HG03457 (cell line): ENCODE measurements at regions not wholly inside any gene's neighbourhood (a gene's known extent, or its start where the extent isn't known, plus 50 kb on each side); places are given as distances from the start of the nearest gene placed in this dataset.

Experiments
- ATAC-seq: cut with Tn5 transposase; IDR thresholded peaks from one replicate; pipeline ENCODE4 v1.9.1; 2021; ENCODE audit warnings: moderate number of reproducible peaks; ENCODE audit not compliant: unreplicated experiment

- ATAC-seq: no peak
Measured at GRCh38 chr18:60445341-60445740, 72.8 kb upstream of the MC4R start.

DNA sequence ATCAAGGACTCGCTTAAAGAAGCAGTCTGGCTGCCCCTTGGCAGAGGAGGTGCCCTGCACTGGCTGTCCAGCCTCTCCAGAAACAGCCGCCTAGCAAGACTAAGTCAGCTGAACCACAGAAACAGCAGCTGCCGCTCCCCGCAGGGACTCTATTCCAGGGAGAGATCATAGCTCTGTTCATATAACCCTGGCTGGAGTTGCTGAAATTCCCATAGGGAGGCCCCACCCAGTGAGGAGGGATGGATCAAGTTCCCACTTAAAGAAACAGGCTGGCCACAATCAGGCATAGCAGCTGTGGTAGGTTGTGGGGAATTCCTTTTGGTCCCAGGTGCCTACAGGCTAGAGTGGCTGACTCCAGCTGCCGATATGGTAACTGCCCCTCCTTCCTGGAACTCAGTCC lies 74.2 kb upstream of the MC4R start:
- ATAC-seq: no peak

DNA sequence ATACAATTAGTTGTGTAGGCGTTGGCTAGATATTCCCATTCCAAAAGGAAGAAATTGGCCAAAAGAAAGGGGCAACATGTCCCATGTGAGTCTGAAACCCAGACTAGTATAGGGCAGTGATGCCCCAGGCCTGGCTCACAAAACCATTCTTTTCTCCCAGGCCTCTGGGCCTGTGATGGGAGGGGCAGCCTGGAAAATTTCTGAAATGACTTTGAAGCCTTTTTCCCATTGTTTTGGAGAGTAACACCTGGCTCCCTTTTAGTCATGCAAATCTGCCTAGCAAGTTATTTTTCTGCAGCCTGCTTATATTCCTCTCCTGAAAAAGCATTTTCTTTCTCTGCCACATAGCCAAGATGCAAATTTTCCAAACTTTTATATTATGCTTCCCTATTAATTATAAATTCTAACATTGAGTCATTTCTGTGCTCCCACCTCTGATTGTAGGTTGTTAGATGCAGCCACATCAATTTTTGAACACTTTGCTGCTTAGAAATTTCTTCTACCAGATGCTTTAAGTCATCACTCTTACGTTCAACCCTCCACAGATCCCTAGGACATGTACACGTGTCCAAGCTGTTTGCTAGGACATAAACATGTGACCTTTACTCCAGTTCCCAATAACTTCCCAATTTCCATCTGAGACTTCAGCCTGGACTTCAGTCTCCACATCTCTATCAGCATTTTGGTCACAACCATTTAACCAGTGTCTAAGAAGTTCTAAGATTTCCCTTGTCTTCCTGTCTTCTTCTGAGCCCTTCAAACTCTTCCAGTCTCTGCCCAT lies 76.1 kb upstream of the MC4R start:
- no peak for ATAC-seq

GRCh38 chr18:60452421-60452820 lies 79.8 kb upstream of the MC4R start:
- no peak for ATAC-seq

DNA sequence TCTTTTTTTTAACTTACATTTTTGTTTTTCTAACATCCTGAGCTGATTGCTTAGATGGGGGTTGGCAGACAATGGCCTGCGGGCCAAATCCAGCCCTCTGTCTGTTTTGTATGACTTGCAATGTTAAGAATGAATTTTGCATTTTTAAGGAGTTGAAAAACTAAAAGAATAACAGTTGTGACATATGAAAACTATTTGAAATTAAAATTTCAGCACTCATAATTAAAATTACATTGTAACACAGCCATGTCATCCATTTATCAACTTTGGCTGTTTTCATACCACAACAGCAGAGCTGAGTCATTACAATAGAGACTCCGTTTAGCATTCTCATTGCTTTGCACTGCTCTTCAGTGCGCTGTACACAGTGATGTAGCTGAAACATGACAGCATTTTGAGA lies 94.1 kb upstream of the MC4R start:
- no peak for ATAC-seq

DNA sequence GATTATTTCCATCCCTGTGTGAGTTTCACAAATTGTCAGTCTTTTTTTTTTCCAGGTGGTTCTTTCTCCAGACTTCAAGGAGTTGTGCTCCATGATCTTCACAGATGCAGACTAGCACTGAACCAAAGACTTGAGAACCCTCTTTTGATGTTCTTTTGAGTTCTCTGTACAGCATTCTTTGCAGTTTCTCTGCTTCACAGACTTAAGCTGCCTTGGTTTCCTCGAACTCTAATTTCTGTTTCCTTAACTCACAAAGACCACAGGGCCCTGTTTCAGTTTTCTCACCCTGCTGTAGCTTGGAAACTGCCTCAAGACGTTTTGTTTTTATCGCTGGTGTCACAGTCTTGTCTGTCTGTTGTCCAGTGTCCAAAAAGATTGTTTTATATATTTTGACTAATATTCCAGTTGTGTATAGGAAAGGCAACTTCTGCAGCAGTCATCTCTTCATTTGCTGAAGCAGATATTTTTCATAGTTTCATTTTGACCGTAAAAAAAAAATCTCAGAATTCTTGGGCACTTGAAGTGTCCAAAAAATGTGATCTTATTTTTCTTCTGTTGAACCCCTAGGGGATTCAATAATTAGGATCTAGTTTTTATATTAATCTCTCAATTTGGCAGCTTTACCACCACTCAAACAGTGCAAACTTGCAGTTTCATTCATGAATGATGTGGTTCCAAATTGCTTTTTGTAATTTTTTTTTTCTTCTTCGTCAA lies 97.0 kb upstream of the MC4R start:
- ATAC-seq: no peak

DNA sequence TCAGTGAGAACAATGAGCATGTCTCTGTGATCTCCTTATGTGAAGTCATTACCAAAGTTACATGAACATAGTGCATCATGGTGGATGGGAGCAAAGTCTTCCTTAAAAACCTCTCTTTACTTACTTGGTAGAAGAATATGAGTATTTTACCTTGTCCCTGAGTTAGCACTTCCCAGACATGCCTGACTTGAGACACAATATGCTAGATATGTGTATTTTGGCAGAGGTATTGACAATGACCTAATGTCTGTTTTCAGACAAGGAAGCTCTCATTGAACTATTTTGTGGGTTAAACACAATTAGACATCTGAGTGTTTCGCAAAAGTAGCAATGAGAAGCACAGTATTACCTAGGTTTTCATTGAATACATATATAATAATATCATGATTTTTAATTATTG lies 99.1 kb upstream of the MC4R start:
- ATAC-seq: no peak

- no peak for ATAC-seq
Measured at GRCh38 chr18:60485201-60485600, 112.6 kb upstream of the MC4R start.

DNA sequence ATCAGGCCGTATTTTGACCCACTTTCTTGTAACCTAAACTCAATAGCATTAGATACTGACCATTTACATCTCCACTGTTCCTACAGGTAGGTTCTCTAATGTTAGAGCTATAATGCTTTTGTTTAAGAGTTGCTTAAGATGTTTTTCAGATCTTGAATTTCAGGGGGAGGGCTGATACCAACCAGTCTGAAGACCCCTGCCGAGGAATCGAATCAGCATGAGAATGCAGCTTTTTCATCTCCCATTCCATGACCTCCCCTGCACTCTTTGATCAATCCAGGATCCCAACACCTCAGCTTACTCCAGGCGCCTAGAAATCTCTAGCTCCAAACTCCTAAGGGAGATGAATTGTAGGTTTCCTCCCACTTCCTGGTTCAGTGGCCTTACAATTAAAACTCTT lies 120.5 kb upstream of the MC4R start:
- ATAC-seq: no peak

DNA sequence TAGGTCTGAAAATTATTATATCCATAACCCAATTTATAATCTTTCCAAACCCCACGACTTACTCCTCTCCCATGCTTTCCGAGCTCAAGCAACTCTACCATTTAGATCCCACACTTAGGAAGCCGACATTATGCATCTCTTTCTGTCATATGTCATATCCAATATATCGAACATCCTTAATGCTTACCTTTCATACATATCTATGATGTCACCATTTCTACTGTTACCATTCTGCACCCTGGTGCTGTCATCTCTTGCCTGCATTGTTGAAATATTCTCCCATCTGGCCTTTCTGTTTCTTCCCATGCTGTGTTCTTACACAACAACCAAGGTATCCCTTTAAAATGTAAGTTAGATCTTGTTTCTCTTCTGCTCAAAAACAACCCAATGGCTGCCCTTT lies 127.1 kb upstream of the MC4R start:
- no peak for ATAC-seq

DNA sequence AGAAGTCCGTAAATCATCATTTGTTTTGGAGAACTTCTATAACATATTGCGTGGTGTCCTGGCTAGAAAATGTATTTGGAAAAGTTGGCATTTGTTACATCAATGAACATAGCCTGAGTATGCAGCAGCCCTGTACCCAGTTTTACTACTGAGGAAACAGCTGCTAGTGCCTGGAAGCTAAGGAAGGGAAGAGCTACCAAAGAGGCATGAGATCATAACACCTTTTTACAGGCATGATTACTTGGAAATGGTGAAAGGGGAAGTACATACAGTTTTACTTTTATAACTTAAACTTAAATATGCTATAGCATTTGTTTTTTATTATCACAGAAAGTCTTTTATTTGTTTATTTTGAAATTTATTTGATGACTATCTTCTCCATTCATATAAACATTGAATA lies 128.4 kb upstream of the MC4R start:
- ATAC-seq: no peak

- ATAC-seq: no peak
Measured at GRCh38 chr18:60502591-60502990, 130.0 kb upstream of the MC4R start.

DNA sequence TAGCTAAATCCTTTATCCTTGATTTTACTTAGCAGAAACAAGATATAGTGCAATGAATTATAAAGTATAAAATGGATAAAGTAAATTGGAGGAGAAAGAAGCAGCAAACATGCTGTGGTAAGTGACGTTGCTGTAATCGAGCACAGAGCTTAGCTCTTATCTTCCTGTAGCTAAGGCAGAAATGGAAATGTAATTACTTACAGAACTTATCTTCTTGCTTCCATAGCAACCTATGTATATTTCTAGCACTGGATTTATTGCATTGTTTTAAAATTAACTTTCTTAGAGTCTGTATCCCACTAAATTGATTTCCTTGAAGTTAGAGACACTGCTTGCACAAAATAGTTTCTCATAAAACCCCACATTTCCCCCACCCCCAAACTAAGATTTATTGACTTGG lies 130.6 kb upstream of the MC4R start:
- ATAC-seq: no peak

DNA sequence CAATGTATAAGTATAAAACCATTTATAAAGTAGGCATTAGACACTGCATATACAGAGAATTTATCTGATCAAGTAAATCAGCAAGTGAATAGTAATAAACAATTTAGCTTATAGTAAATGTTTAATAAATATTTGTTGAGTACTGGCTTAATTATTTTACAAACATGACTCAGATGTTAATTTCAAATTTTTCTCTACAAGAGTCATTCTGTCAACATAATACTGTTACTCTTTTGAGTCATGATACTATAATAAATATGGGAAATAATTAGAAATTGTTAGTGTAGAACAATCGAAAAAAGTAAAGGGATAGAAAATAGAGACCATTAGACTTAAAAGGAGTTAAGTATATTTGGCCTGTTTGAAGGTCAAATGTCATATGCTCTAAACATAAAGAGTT lies 133.6 kb upstream of the MC4R start:
- no peak for ATAC-seq

DNA sequence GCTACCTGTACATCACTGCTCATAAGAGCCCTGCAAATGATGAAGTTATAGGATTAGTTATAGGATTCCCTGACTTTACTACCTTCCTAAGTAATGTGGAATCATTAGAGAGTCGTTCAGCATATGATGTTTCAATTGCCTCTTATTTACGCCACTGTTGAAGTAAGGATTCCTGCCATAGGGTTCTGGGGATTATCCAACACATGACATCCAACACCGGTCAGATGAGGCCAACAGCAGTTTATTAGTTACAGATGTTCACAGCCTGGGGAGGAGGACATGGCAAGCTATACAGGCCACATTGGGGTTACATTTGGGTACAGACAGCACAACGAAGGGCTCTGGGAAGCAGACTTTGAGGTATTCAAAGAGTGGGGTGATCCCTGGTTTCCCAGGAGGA lies 134.1 kb upstream of the MC4R start:
- no peak for ATAC-seq

GRCh38 chr18:60508108-60508507 lies 135.5 kb upstream of the MC4R start:
- ATAC-seq: no peak

DNA sequence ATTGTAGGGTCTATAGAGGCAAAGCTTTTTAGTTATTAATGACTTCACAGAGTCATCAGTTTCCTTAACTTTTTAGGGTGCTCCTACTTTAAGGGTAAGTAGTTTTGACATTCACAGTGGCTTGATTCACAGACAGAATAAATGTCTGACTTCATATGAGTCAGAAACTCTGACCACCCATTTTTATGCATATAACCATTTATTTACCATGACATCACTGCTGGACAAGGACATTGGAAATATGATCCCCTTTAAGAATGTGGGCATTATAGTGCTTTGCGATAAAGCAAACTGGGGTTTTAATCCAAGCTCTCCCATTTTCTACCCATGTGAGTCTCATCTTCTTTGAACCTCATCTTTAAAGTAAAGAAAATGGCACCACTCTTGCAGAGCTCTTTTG lies 162.0 kb upstream of the MC4R start:
- no peak for ATAC-seq

DNA sequence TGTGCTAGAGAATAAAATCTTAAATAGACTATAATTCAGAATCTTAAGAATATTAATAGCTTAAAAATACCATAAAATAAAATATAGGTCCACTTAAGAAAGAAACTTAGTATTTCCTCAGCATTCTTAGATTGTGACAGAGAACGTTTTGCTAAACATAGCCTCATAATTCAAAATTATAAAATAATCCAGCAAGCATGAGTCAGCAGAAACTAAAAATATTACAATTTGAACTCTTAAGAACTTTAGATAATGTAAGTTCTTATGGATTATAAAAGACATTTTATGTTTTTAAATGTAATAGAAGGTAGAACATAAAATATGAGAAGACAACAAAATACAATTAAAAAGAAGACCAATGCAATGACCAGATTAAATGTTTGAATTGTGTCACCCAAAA lies 164.5 kb upstream of the MC4R start:
- ATAC-seq: no peak

- no peak for ATAC-seq
Measured at GRCh38 chr18:60538891-60539290, 166.3 kb upstream of the MC4R start.

DNA sequence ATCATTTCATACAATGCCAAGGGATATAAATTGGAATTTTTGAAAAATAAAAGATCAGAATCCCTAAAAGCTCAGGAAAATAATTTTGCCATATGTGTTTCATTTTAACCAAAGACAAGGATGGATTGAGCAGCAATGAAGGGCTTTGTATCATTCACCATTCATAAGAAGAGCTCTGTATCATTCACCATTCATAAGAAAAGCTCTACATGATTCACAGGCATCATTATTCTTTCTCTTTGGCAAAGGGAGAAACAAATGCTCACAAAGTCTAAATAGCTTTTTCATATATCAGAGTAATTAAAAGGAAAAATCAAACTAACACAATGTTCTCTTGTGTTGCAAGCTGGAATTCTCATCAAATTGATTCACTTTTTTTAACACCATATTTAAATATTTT lies 169.1 kb upstream of the MC4R start:
- no peak for ATAC-seq

DNA sequence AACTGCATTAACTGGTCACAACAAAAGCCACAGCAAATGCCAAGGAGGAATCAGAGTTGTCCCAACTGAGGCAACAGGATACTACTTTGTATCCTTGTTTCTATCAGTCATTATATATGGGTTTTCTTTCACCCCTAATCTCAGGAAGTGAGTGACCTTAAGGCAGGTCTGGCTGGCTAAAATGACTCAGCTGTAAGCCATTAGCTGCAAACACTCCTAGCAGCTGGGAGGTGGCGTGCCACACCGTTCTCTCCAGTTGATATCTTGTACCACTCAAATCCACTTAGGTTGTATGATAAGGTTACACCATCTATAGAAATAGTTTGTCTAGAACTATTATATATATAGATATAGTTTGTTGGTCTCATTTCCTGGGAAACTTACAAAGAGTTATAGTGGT lies 171.1 kb upstream of the MC4R start:
- ATAC-seq: no peak

DNA sequence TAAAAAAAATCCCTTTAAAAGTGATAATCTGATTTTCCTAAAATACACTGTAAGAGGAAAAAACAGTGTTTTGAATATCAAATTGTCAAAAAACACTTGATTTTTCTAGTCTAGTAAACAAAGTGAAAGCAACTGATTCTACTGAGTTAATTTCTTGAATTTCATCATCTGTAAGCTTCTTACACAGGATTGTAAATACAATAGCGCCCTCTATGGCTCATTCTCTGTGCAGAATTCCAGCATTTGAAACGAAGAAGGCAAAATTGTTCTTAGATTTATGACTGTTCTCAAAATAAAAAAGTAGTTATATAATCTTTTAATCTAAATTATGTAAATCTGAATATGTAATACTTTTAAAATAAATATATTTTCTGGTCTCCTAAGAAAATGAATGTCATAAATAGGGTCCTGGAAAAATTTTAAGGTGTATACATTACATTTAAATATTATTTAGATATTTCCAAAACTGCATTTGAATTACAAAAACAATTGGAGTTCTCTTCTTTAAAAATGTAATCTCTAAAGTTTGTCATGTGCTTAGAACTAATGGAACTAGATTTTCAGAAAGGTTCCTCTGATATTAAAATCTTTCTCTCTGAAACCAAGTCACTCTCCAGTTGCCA lies 176.9 kb upstream of the MC4R start:
- ATAC-seq: no peak
